HG02678 (cell line): ENCODE measurements at regions not wholly inside any gene's neighbourhood (a gene's known extent, or its start where the extent isn't known, plus 50 kb on each side); places are given as distances from the start of the nearest gene placed in this dataset.

Experiments
- ATAC-seq: cut with Tn5 transposase; IDR thresholded peaks from one replicate; pipeline ENCODE4 v1.9.1; 2021; ENCODE audit warnings: mild to moderate bottlenecking, moderate library complexity; ENCODE audit not compliant: unreplicated experiment

- ATAC-seq, result no peak
Measured at GRCh38 chr6:156651486-156651885, 125.7 kb upstream of the ARID1B start.

- no peak for ATAC-seq
Measured at GRCh38 chr6:156650896-156651390, 126.2 kb upstream of the ARID1B start.

GRCh38 chr6:156648616-156649015 lies 128.6 kb upstream of the ARID1B start:
- ATAC-seq, result no peak

- no peak for ATAC-seq
Measured at GRCh38 chr6:156647991-156648390, 129.2 kb upstream of the ARID1B start.

- no peak for ATAC-seq
Measured at GRCh38 chr6:156647140-156647784, 129.9 kb upstream of the ARID1B start.

GRCh38 chr6:156646496-156646895 lies 130.7 kb upstream of the ARID1B start:
- ATAC-seq, result no peak

- no peak for ATAC-seq
Measured at GRCh38 chr6:156645097-156645496, 132.1 kb upstream of the ARID1B start.

- no peak for ATAC-seq
Measured at GRCh38 chr6:156639009-156639721, 138.0 kb upstream of the ARID1B start.

GRCh38 chr6:156638581-156638980 lies 138.6 kb upstream of the ARID1B start:
- no peak for ATAC-seq

GRCh38 chr6:156634951-156635371 lies 142.2 kb upstream of the ARID1B start:
- no peak for ATAC-seq

GRCh38 chr6:156634048-156634447 lies 143.1 kb upstream of the ARID1B start:
- no peak for ATAC-seq

GRCh38 chr6:156633291-156633690 lies 143.9 kb upstream of the ARID1B start:
- no peak for ATAC-seq

GRCh38 chr6:156630613-156631302 lies 146.4 kb upstream of the ARID1B start:
- no peak for ATAC-seq

- no peak for ATAC-seq
Measured at GRCh38 chr6:156628805-156629204, 148.4 kb upstream of the ARID1B start.

GRCh38 chr6:156627524-156627923 lies 149.7 kb upstream of the ARID1B start:
- no peak for ATAC-seq

GRCh38 chr6:156622185-156622584 lies 155.0 kb upstream of the ARID1B start:
- ATAC-seq, result no peak

GRCh38 chr6:156620331-156620730 lies 156.8 kb upstream of the ARID1B start:
- ATAC-seq, result no peak

- ATAC-seq, result no peak
Measured at GRCh38 chr6:156618600-156619205, 158.5 kb upstream of the ARID1B start.

- no peak for ATAC-seq
Measured at GRCh38 chr6:156617941-156618340, 159.2 kb upstream of the ARID1B start.

- ATAC-seq, result no peak
Measured at GRCh38 chr6:156617376-156617775, 159.8 kb upstream of the ARID1B start.

GRCh38 chr6:156616495-156616894 lies 160.7 kb upstream of the ARID1B start:
- no peak for ATAC-seq
